ENCODE measurements at regions not wholly inside any gene's neighbourhood (a gene's known extent, or its start where the extent isn't known, plus 50 kb on each side); places are given as distances from the start of the nearest gene placed in this dataset.
"Not testable (repeated sequence)": the region's sequence is repeated elsewhere in the genome, so short reads cannot be mapped to it uniquely, and the experiment has no call there.

GRCh38 chr5:138637256-138637655 is 62.1 kb upstream of the HSPA9 start:
- no peak for DNase-seq (ENCODE audit: low read depth)
- TF ChIP-seq MAX (IDR thresholded peaks at IDR 0.05; ENCODE audit: low read depth, low read length) (no peak), POLR2A (IDR thresholded peaks at IDR 0.05; ENCODE audit: extremely low read depth, insufficient read length) (no peak), MYC (IDR thresholded peaks at IDR 0.05; ENCODE audit: low read depth, low read length) (no peak), CTCF (IDR thresholded peaks at IDR 0.05; ENCODE audit: low read depth, low read length) (no peak)
- H3K4me3 ChIP-seq (ENCODE audit: low read depth, low read length) = no peak overlapping the region

GRCh38 chr5:138636398-138636944 is 61.3 kb upstream of the HSPA9 start:
- no peak overlapping the region for H3K4me3 ChIP-seq (ENCODE audit: low read depth, low read length)
- DNase-seq (ENCODE audit: low read depth) = no peak
- TF ChIP-seq POLR2A (IDR thresholded peaks at IDR 0.05; ENCODE audit: extremely low read depth, insufficient read length) (no peak), MAX (IDR thresholded peaks at IDR 0.05; ENCODE audit: low read depth, low read length) (no peak), CTCF (IDR thresholded peaks at IDR 0.05; ENCODE audit: low read depth, low read length) (no peak), MYC (IDR thresholded peaks at IDR 0.05; ENCODE audit: low read depth, low read length) (no peak)

GRCh38 chr5:138635708-138636107 is 60.5 kb upstream of the HSPA9 start:
- no peak for TF ChIP-seq CTCF (IDR thresholded peaks at IDR 0.05; ENCODE audit: low read depth, low read length)
- TF ChIP-seq MAX (IDR thresholded peaks at IDR 0.05; ENCODE audit: low read depth, low read length) = no peak
- no peak for TF ChIP-seq POLR2A (IDR thresholded peaks at IDR 0.05; ENCODE audit: extremely low read depth, insufficient read length)
- no peak for TF ChIP-seq MYC (IDR thresholded peaks at IDR 0.05; ENCODE audit: low read depth, low read length)
- DNase-seq (ENCODE audit: low read depth) = no peak
- H3K4me3 ChIP-seq (ENCODE audit: low read depth, low read length) = no peak overlapping the region

- TF ChIP-seq MAX (IDR thresholded peaks at IDR 0.05; ENCODE audit: low read depth, low read length) (no peak), MYC (IDR thresholded peaks at IDR 0.05; ENCODE audit: low read depth, low read length) (no peak), POLR2A (IDR thresholded peaks at IDR 0.05; ENCODE audit: extremely low read depth, insufficient read length) (no peak), CTCF (IDR thresholded peaks at IDR 0.05; ENCODE audit: low read depth, low read length) (no peak)
- no peak overlapping the region for H3K4me3 ChIP-seq (ENCODE audit: low read depth, low read length)
- DNase-seq (ENCODE audit: low read depth) = no peak
Observed at GRCh38 chr5:138635265-138635664, 60.1 kb upstream of the HSPA9 start.

GRCh38 chr5:138634804-138635203 is 59.6 kb upstream of the HSPA9 start:
- not testable (repeated sequence) for DNase-seq (ENCODE audit: low read depth); H3K4me3 ChIP-seq (ENCODE audit: low read depth, low read length)

- TF ChIP-seq MYC (IDR thresholded peaks at IDR 0.05; ENCODE audit: low read depth, low read length) (no peak), CTCF (IDR thresholded peaks at IDR 0.05; ENCODE audit: low read depth, low read length) (peak; percentile 50), MAX (IDR thresholded peaks at IDR 0.05; ENCODE audit: low read depth, low read length) (peak; percentile 36; the same call in 1 of the 2 replicates), POLR2A (IDR thresholded peaks at IDR 0.05; ENCODE audit: extremely low read depth, insufficient read length) (no peak)
Observed at GRCh38 chr5:138632900-138633489, 57.8 kb upstream of the HSPA9 start.

More at GRCh38 chr5:138632900-138633489, 57.8 kb upstream of the HSPA9 start:
- DNase-seq (ENCODE audit: low read depth) = peak; percentile 68
- no peak overlapping the region for H3K4me3 ChIP-seq (ENCODE audit: low read depth, low read length)

Measured in NB4 (cell line).